H1 (cell line): ENCODE measurements at regions not wholly inside any gene's neighbourhood (a gene's known extent, or its start where the extent isn't known, plus 50 kb on each side); places are given as distances from the start of the nearest gene placed in this dataset.

Experiments used
- CTCF ChIA-PET: fragments of 300-600 bp; sonication (Branson Sonifier 250); formaldehyde crosslinking; loops from one replicate; lab custom pipeline; 2021; ENCODE audit not compliant: partially characterized antibody; lab: Charles Lee
- POLR2A ChIA-PET: fragments of 300-600 bp; sonication (Branson Sonifier 250); formaldehyde crosslinking; loops from one replicate; lab custom pipeline; 2021; ENCODE audit warnings: inconsistent platforms; ENCODE audit not compliant: partially characterized antibody; lab: Charles Lee
- DNase-seq, 2 experiments: peaks; one replicate each; pipeline versions ENCODE4 v3.0.0 to v3.0.0-alpha.2; 2010 to 2022; ENCODE audit warnings: low spot score in 2 of 2, low read depth in 1 of 2, mixed read lengths in 1 of 2
- FAIRE-seq: peaks from 2 replicates; lab custom pipeline; 2011; peaks lifted over from hg19 to GRCh38; lab: Jason Lieb, UNC
- H2AFZ ChIP-seq: 2 replicates; pipeline ENCODE4 v1.8.1; 2012; ENCODE audit warnings: low read length, inconsistent platforms
- H2AK5ac ChIP-seq: 2 replicates; pipeline ENCODE4 v1.6.1; 2013; ENCODE audit warnings: low read depth, low read length
- H2BK120ac ChIP-seq: replicated peaks from 2 replicates; pipeline ENCODE3; 2013; ENCODE audit warnings: low read depth, low read length, inconsistent platforms
- H2BK12ac ChIP-seq: 2 replicates; pipeline ENCODE4 v1.6.1; 2013; ENCODE audit warnings: low read depth, low read length
- H2BK15ac ChIP-seq: 2 replicates; pipeline ENCODE4 v1.6.1; 2013; ENCODE audit warnings: low read length
- H2BK20ac ChIP-seq: 2 replicates; pipeline ENCODE4 v1.6.1; 2013; ENCODE audit warnings: low read length
- H2BK5ac ChIP-seq: 2 replicates; pipeline ENCODE4 v1.6.1; 2013; ENCODE audit warnings: low read depth, low read length
- H3K14ac ChIP-seq: 2 replicates; pipeline ENCODE4 v1.6.1; 2013; ENCODE audit warnings: inconsistent platforms; ENCODE audit not compliant: insufficient read length
- H3K18ac ChIP-seq: 2 replicates; pipeline ENCODE4 v1.6.1; 2013; ENCODE audit warnings: low read length; ENCODE audit errors: extremely low read depth
- H3K23ac ChIP-seq: 2 replicates; pipeline ENCODE4 v1.6.1; 2013; ENCODE audit warnings: inconsistent platforms; ENCODE audit not compliant: insufficient read length
- H3K23me2 ChIP-seq: 2 replicates; pipeline ENCODE4 v1.6.1; 2013; ENCODE audit warnings: low read depth, low read length
- H3K27ac ChIP-seq: 2 replicates; pipeline ENCODE4 v1.6.1; 2011; ENCODE audit warnings: low read depth, low read length, inconsistent platforms
- H3K27me3 ChIP-seq, 4 experiments: replicated peaks in 1 of 4; 1 replicate in 1 of 4; 2 replicates in 3 of 4; pipeline versions ENCODE4 v1.6.1 to v1.8.1; 2011 to 2013; ENCODE audit warnings: low read length in 3 of 4, mild to moderate bottlenecking in 3 of 4, inconsistent platforms in 2 of 4, mixed read lengths in 2 of 4, moderate library complexity in 1 of 4; ENCODE audit not compliant: control insufficient read depth in 3 of 4, insufficient read depth in 3 of 4; ENCODE audit errors: extremely low read depth in 1 of 4
- H3K36me3 ChIP-seq, 4 experiments: 2 replicates each; pipeline versions ENCODE4 v1.6.1 to v1.8.1; 2011 to 2013; ENCODE audit warnings: mild to moderate bottlenecking in 4 of 4, low read length in 3 of 4, moderate library complexity in 2 of 4, control low read depth in 1 of 4, inconsistent platforms in 1 of 4; ENCODE audit not compliant: insufficient read depth in 4 of 4, control insufficient read depth in 2 of 4
- H3K4ac ChIP-seq: replicated peaks from 2 replicates; pipeline ENCODE3; 2013; ENCODE audit warnings: low read length, low read depth, mixed read lengths, inconsistent platforms; ENCODE audit not compliant: insufficient read length
- H3K4me1 ChIP-seq, 4 experiments: replicated peaks in 1 of 4; 1 replicate in 1 of 4; 2 replicates in 3 of 4; pipeline versions ENCODE4 v1.6.1 to v1.8.1; 2011 to 2013; ENCODE audit warnings: low read length in 3 of 4, inconsistent platforms in 2 of 4, mixed read lengths in 1 of 4; ENCODE audit not compliant: insufficient read depth in 4 of 4, control insufficient read depth in 3 of 4
- H3K4me2 ChIP-seq, 2 experiments: 2 replicates each; pipeline versions ENCODE4 v1.6.1 to v1.8.1; 2011 to 2013; ENCODE audit warnings: low read depth in 2 of 2, low read length in 2 of 2, control low read depth in 1 of 2, inconsistent platforms in 1 of 2, mild to moderate bottlenecking in 1 of 2; ENCODE audit not compliant: insufficient read depth in 1 of 2
- H3K4me3 ChIP-seq, 4 experiments: fragments of 200-600, 300-600 bp in 1 of 4; sonication (generic), shearing (Covaris generic), sonication (Bioruptor Twin) in 1 of 4; 2 replicates each; pipeline versions ENCODE4 v1.5.1 to v1.8.1; 2011 to 2016; ENCODE audit warnings: low read length in 4 of 4, low read depth in 3 of 4, control low read depth in 2 of 4, inconsistent platforms in 2 of 4, mild to moderate bottlenecking in 2 of 4, mixed read lengths in 1 of 4, moderate library complexity in 1 of 4; ENCODE audit not compliant: insufficient read depth in 2 of 4; ENCODE audit errors: extremely low read depth in 1 of 4
- H3K56ac ChIP-seq: replicated peaks from 2 replicates; pipeline ENCODE3; 2013; ENCODE audit warnings: low read depth, mild to moderate bottlenecking, mixed read lengths, low read length, inconsistent platforms; ENCODE audit not compliant: insufficient read length
- H3K79me1 ChIP-seq: 2 replicates; pipeline ENCODE4 v1.6.1; 2013; ENCODE audit warnings: low read depth, low read length, control low read depth
- H3K79me2 ChIP-seq, 2 experiments: 2 replicates each; pipeline versions ENCODE4 v1.6.1 to v1.8.1; 2012 to 2013; ENCODE audit warnings: low read length in 2 of 2, mild to moderate bottlenecking in 2 of 2, inconsistent platforms in 1 of 2; ENCODE audit not compliant: insufficient read depth in 2 of 2, control insufficient read depth in 1 of 2
- H3K9ac ChIP-seq, 4 experiments: replicated peaks in 1 of 4; 1 replicate in 1 of 4; 2 replicates in 3 of 4; pipeline versions ENCODE4 v1.6.1 to v1.8.1; 2011 to 2013; ENCODE audit warnings: low read depth in 3 of 4, low read length in 3 of 4, control low read depth in 2 of 4, mild to moderate bottlenecking in 2 of 4, moderate library complexity in 2 of 4, inconsistent platforms in 1 of 4; ENCODE audit errors: extremely low read depth in 1 of 4
- H3K9me3 ChIP-seq, 2 experiments: 2 replicates each; pipeline versions ENCODE4 v1.6.1 to v1.8.1; 2012 to 2013; ENCODE audit warnings: mild to moderate bottlenecking in 2 of 2, moderate library complexity in 2 of 2, control low read depth in 1 of 2, inconsistent platforms in 1 of 2, low read depth in 1 of 2, low read length in 1 of 2, mixed read lengths in 1 of 2; ENCODE audit not compliant: insufficient read depth in 2 of 2
- H4K20me1 ChIP-seq, 2 experiments: replicated peaks in 1 of 2; 2 replicates each; pipeline versions ENCODE3 to v1.8.1; 2011 to 2013; ENCODE audit warnings: inconsistent platforms in 2 of 2, low read length in 2 of 2, mild to moderate bottlenecking in 1 of 2; ENCODE audit not compliant: insufficient read depth in 2 of 2, control insufficient read depth in 1 of 2
- H4K5ac ChIP-seq: 2 replicates; pipeline ENCODE4 v1.6.1; 2013; ENCODE audit warnings: low read length, low read depth, mixed read lengths, inconsistent platforms; ENCODE audit not compliant: insufficient read length
- H4K8ac ChIP-seq: 2 replicates; pipeline ENCODE4 v1.8.0; 2013; ENCODE audit warnings: mild to moderate bottlenecking, moderate library complexity, low read length, inconsistent platforms; ENCODE audit not compliant: insufficient read depth; ENCODE audit errors: extremely low read depth
- H4K91ac ChIP-seq: replicated peaks from 2 replicates; pipeline ENCODE3; 2013; ENCODE audit warnings: low read length, mixed read lengths, inconsistent platforms; ENCODE audit not compliant: insufficient read length
- BCL11A ChIP-seq, 2 experiments: IDR thresholded peaks; one replicate each; pipeline ENCODE4 v1.6.1; 2011; ENCODE audit warnings: low read depth in 2 of 2, low read length in 2 of 2, mild to moderate bottlenecking in 2 of 2
- CBX5 ChIP-seq: fragments of 300-800, 300-1000 bp; sonication (generic); IDR thresholded peaks from 2 replicates; pipeline ENCODE4 v1.7.1; 2016; ENCODE audit warnings: antibody characterized with exemption, low read length, low read depth
- HDAC2 ChIP-seq, 2 experiments: fragments of 300-600 bp in 1 of 2; sonication (generic) in 1 of 2; IDR thresholded peaks; 2 replicates each; pipeline ENCODE4 v1.6.1; 2011 to 2012; ENCODE audit warnings: low read depth in 2 of 2, low read length in 2 of 2, mild to moderate bottlenecking in 2 of 2, moderate library complexity in 2 of 2, borderline replicate concordance in 1 of 2, inconsistent platforms in 1 of 2
- POLR2A ChIP-seq, 2 experiments: IDR thresholded peaks; 1 replicate in 1 of 2; 2 replicates in 1 of 2; pipeline ENCODE4 v1.6.1; 2011; ENCODE audit warnings: low read depth in 2 of 2, low read length in 2 of 2, mild to moderate bottlenecking in 2 of 2; ENCODE audit errors: control extremely low read depth in 1 of 2
- SUZ12 ChIP-seq: fragments of 200-600 bp; sonication (generic); IDR thresholded peaks from 2 replicates; pipeline ENCODE4 v1.6.1; 2012; ENCODE audit warnings: mild to moderate bottlenecking, inconsistent platforms, low read length, moderate library complexity, mixed read lengths
- WGBS, 2 experiments: shearing (Covaris generic) in 1 of 2; methylation state at CpG; one replicate each; pipeline versions ENCODE4 v1.1.6 to v1.1.7; 2013 to 2015; ENCODE audit warnings: low lambda C conversion rate in 2 of 2, mixed read lengths in 2 of 2, inconsistent platforms in 1 of 2, low coverage in 1 of 2, missing lambda C conversion rate in 1 of 2; ENCODE audit not compliant: insufficient replicate concordance in 2 of 2, insufficient coverage in 1 of 2, insufficient read length in 1 of 2; ENCODE audit errors: extremely low coverage in 1 of 2, missing lambda C conversion rate in 1 of 2; 5-methylcytosine and 5-hydroxymethylcytosine counted together

DNA sequence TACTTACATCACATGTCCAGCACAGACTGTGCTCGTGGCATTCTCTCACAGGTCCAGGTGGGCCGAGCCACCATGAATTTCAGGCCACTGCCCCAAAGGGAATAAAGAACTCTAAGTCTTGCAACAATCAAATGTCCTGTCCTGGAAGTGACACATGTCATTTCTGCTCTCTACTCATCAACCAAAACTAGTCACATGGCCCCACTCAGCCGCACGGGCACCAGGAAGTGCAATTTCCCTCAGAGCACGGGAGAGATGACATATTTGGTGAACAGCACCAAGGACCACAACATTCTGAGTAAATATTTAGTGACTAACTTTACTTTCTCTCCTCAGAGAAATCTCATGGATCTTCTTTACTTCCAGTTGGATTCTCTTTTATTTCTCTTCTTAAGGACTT, 131.1 kb upstream of the TUT7 start:
- H2BK15ac ChIP-seq: no peak overlapping the region
- no peak overlapping the region for H3K4ac ChIP-seq
- peaks cover 0 to 13% of the 10 kb centered on the region in 2 experiments; a peak in 2 of 4 replicates for H3K9me3 ChIP-seq
- H2BK120ac ChIP-seq: no peak overlapping the region
- no peak overlapping the region for H4K91ac ChIP-seq
- no peaks in the 10 kb centered on the region for H3K36me3 ChIP-seq
- H3K79me1 ChIP-seq: no peaks in the 10 kb centered on the region
- no peak overlapping the region for H2AK5ac ChIP-seq
- no peak overlapping the region for H3K14ac ChIP-seq
- no peak overlapping the region for H3K4me2 ChIP-seq
- H3K9ac ChIP-seq: no peak overlapping the region
- H3K4me3 ChIP-seq: no peak overlapping the region
- no peak for FAIRE-seq
- no peak overlapping the region for H3K27ac ChIP-seq
- no peak for DNase-seq
- H4K5ac ChIP-seq: no peak overlapping the region
- H3K23me2 ChIP-seq: no peaks in the 10 kb centered on the region
- H4K8ac ChIP-seq: no peak overlapping the region
- no peak overlapping the region for H2AFZ ChIP-seq
- ChIA-PET POLR2A (no interaction called here), CTCF (interaction anchor here (1.5 to 8.1 kb wide), 3 partner anchors 51 to 844 kb away, joined by 5 to 66 read pairs (median 17); no protein-coding TSS in a partner anchor)
- no peak overlapping the region for H2BK20ac ChIP-seq
- TF ChIP-seq BCL11A (IDR thresholded peaks at IDR 0.05; ENCODE audit: low read depth in 2 of 2, low read length in 2 of 2) (no peak), POLR2A (IDR thresholded peaks at IDR 0.05; ENCODE audit: control extremely low read depth in 1 of 2, low read depth in 2 of 2, low read length in 2 of 2) (no peak), HDAC2 (IDR thresholded peaks at IDR 0.05; ENCODE audit: borderline replicate concordance in 1 of 2, low read depth in 2 of 2, low read length in 2 of 2) (no peak), SUZ12 (no peak), CBX5 (no peak)
- TF ChIP-seq, all 59 proteins: peak for 0
- H3K27me3 ChIP-seq: no peaks in the 10 kb centered on the region; a peak in 1 of 7 replicates
- H3K18ac ChIP-seq: no peak overlapping the region
- no peak overlapping the region for H2BK5ac ChIP-seq
- H3K23ac ChIP-seq: no peak overlapping the region
- no peak overlapping the region for H2BK12ac ChIP-seq
- no peak overlapping the region for H3K56ac ChIP-seq
- H3K79me2 ChIP-seq: no peaks in the 10 kb centered on the region
- no peaks in the 10 kb centered on the region for H3K4me1 ChIP-seq
- WGBS, 2 experiments: 92% methylated on average over 5 of the region's 5 CpGs; no CpG with 5 or more reads in 1 of the 2 experiments
- no peaks in the 10 kb centered on the region for H4K20me1 ChIP-seq
